ENCODE measurements at regions not wholly inside any gene's neighbourhood (a gene's known extent, or its start where the extent isn't known, plus 50 kb on each side); places are given as distances from the start of the nearest gene placed in this dataset.

DNA sequence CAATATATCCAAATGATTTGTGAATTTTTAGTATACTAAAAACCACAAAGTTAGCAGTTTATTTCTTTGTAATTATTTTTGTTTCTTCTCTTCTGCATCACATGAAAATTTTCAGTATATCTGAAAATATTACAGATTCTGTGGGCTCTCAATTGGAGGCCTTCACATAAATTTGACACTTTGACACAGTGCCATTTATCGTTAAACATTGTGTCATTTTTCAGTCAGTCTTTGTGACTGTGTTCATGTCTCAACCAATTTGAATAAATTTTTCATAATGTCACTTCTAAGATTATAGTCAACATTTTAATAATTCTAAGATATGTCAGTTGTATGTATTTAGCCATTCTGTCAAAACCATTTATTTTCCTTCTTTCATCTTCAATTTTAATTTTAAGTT lies 1303.0 kb downstream of the LRFN5 start:
- Histone ChIP-seq H3K27ac (ENCODE audit: extremely low read length, insufficient read depth, low read length) (no peak overlapping the region), H4K20me1 (ENCODE audit: insufficient read depth, low read length) (no peaks in the 10 kb centered on the region), H3K27me3 (ENCODE audit: control insufficient read depth in 1 of 2, insufficient read depth in 2 of 2, low read length in 2 of 2) (no peaks in the 10 kb centered on the region), H3K36me3 (replicated peaks in 1 of 2; ENCODE audit: control insufficient read depth in 1 of 2, insufficient read depth in 2 of 2, low read length in 2 of 2) (no peaks in the 10 kb centered on the region), H2AFZ (ENCODE audit: low read length) (no peak overlapping the region), H3K9me3 (ENCODE audit: low read length) (peaks cover 89% of the 10 kb centered on the region), H3K4me1 (ENCODE audit: insufficient read depth, low read length) (no peaks in the 10 kb centered on the region), H3K79me2 (ENCODE audit: insufficient read depth, low read length) (no peaks in the 10 kb centered on the region), H3K4me2 (ENCODE audit: low read depth, low read length) (no peak overlapping the region), H3K4me3 (replicated peaks in 1 of 3; ENCODE audit: insufficient read depth in 1 of 3, low read depth in 2 of 3, low read length in 3 of 3) (no peak overlapping the region), H3K9ac (ENCODE audit: insufficient read depth, low read depth, low read length) (no peak overlapping the region)
- CTCF ChIA-PET (ENCODE audit: low intra/inter-chr PET ratio, low total read pairs), result no interaction called here
- DNase-seq (ENCODE audit: low spot score), result no peak
- in situ Hi-C loops (cut with HindIII; ENCODE audit: extremely low pct_ligation_motif_present, low pct_unique_long_range_greater_than_20kb) (no loop called here), intact Hi-C loops (cut with micrococcal nuclease; ENCODE audit: unreplicated experiment) (no loop called here)
- no peak for TF ChIP-seq SRSF1 (optimal IDR thresholded peaks at IDR 0.05; ENCODE audit: low read depth, low read length)
- POLR2A ChIA-PET, result no interaction called here
- FAIRE-seq, result no peak
- no peak for ATAC-seq
- WGBS (ENCODE audit: low lambda C conversion rate), result 3% methylated on average over 1 of the region's 1 CpG
- BruUV-seq (replicated peaks), result no TSS peak

DNA sequence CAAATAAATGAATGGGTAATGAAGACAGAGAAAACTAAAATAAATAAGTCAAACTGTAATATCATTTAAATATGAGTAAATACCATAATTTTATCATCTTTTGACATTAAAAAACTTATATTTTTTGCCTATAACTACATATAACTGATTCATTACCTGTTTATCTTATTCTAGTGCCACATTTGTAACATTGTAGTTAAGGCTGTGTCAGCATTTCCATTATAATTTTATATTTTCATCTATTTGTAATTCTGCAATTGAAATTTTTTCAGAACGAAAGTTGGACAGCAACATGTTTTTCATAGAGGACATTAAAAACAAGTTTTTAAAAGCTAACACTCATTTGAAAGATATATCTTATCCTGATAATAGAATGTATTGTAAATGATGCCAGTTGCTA lies 1286.5 kb downstream of the LRFN5 start:
- peaks cover 79% of the 10 kb centered on the region for H3K9me3 ChIP-seq (ENCODE audit: low read length)
- H3K4me3 ChIP-seq (replicated peaks in 1 of 3; ENCODE audit: insufficient read depth in 1 of 3, low read depth in 2 of 3, low read length in 3 of 3), result no peak overlapping the region
- H3K4me1 ChIP-seq (ENCODE audit: insufficient read depth, low read length), result no peaks in the 10 kb centered on the region
- TF ChIP-seq HNRNPH1 (optimal IDR thresholded peaks at IDR 0.05; ENCODE audit: low read depth, low read length), result no peak
- TF ChIP-seq TOE1 (CRISPR knock-in tag; IDR thresholded peaks at IDR 0.05), result no peak
- TF ChIP-seq MAFK (conservative IDR thresholded peaks at IDR 0.05 in 1 of 2, IDR thresholded peaks at IDR 0.05 in 1 of 2; ENCODE audit: low read length in 2 of 2), result peak; percentile 84 to 92
- peak; percentile 81 for TF ChIP-seq MAFF (IDR thresholded peaks at IDR 0.05; ENCODE audit: low read depth, low read length)
- H3K27ac ChIP-seq (ENCODE audit: extremely low read length, insufficient read depth, low read length), result no peak overlapping the region
- BruUV-seq (replicated peaks), result no TSS peak
- no peak for ATAC-seq
- ChIA-PET CTCF (ENCODE audit: low intra/inter-chr PET ratio, low total read pairs) (no interaction called here), POLR2A (no interaction called here)
- no peak for FAIRE-seq
- H3K79me2 ChIP-seq (ENCODE audit: insufficient read depth, low read length), result no peaks in the 10 kb centered on the region
- no peak overlapping the region for H3K4me2 ChIP-seq (ENCODE audit: low read depth, low read length)
- H3K36me3 ChIP-seq (replicated peaks in 1 of 2; ENCODE audit: control insufficient read depth in 1 of 2, insufficient read depth in 2 of 2, low read length in 2 of 2), result no peaks in the 10 kb centered on the region
- H2AFZ ChIP-seq (ENCODE audit: low read length), result no peak overlapping the region
- DNase-seq (ENCODE audit: low spot score), result no peak
- H3K9ac ChIP-seq (ENCODE audit: insufficient read depth, low read depth, low read length), result no peak overlapping the region
- 0% methylated on average over 1 of the region's 1 CpG for WGBS (ENCODE audit: low lambda C conversion rate)
- in situ Hi-C loops (cut with HindIII; ENCODE audit: extremely low pct_ligation_motif_present, low pct_unique_long_range_greater_than_20kb), result no loop called here
- intact Hi-C loops (cut with micrococcal nuclease; ENCODE audit: unreplicated experiment), result no loop called here
- H4K20me1 ChIP-seq (ENCODE audit: insufficient read depth, low read length), result no peaks in the 10 kb centered on the region
- H3K27me3 ChIP-seq (ENCODE audit: control insufficient read depth in 1 of 2, insufficient read depth in 2 of 2, low read length in 2 of 2), result no peaks in the 10 kb centered on the region
